Neural cell (in vitro differentiated cells): ENCODE measurements at regions not wholly inside any gene's neighbourhood (a gene's known extent, or its start where the extent isn't known, plus 50 kb on each side); places are given as distances from the start of the nearest gene placed in this dataset.

Source experiments
- EZH2 ChIP-seq: fragments of 200-600, 300-800 bp; shearing (Covaris generic), sonication (generic); IDR thresholded peaks from 2 replicates; pipeline ENCODE4 v1.6.1; 2014; ENCODE audit warnings: antibody characterized with exemption, low read length, borderline replicate concordance, mild to moderate bottlenecking; ENCODE audit not compliant: insufficient read depth, poor library complexity, severe bottlenecking
- POLR2AphosphoS5 ChIP-seq: IDR thresholded peaks from 2 replicates; pipeline ENCODE4 v1.6.1; 2012
- RAD21 ChIP-seq: fragments of 450-650 bp; conservative IDR thresholded peaks from 2 replicates; pipeline ENCODE4 v1.6.1; 2014; ENCODE audit warnings: antibody characterized with exemption, mild to moderate bottlenecking, moderate library complexity
- SMC3 ChIP-seq: fragments of 450-650 bp; conservative IDR thresholded peaks from 2 replicates; pipeline ENCODE4 v1.6.1; 2014; ENCODE audit warnings: antibody characterized with exemption, mild to moderate bottlenecking, moderate library complexity; ENCODE audit not compliant: poor library complexity
- TF ChIP-seq, protein P1 (sequence below): fragments of 450-650 bp; IDR thresholded peaks from 2 replicates; pipeline ENCODE4 v1.5.1; 2014; ENCODE audit warnings: antibody characterized with exemption, mild to moderate bottlenecking, moderate library complexity; ENCODE audit not compliant: poor library complexity, severe bottlenecking

- TF ChIP-seq, protein P1, sequence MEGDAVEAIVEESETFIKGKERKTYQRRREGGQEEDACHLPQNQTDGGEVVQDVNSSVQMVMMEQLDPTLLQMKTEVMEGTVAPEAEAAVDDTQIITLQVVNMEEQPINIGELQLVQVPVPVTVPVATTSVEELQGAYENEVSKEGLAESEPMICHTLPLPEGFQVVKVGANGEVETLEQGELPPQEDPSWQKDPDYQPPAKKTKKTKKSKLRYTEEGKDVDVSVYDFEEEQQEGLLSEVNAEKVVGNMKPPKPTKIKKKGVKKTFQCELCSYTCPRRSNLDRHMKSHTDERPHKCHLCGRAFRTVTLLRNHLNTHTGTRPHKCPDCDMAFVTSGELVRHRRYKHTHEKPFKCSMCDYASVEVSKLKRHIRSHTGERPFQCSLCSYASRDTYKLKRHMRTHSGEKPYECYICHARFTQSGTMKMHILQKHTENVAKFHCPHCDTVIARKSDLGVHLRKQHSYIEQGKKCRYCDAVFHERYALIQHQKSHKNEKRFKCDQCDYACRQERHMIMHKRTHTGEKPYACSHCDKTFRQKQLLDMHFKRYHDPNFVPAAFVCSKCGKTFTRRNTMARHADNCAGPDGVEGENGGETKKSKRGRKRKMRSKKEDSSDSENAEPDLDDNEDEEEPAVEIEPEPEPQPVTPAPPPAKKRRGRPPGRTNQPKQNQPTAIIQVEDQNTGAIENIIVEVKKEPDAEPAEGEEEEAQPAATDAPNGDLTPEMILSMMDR, result no peak
- no peak for TF ChIP-seq EZH2
- TF ChIP-seq RAD21, result no peak
- TF ChIP-seq SMC3, result no peak
- TF ChIP-seq POLR2AphosphoS5, result no peak
Measured at GRCh38 chr2:175500255-175500654, 318.7 kb upstream of the ATP5MC3 start.
